Lower leg skin (tissue), 4 donors: ENCODE measurements at regions not wholly inside any gene's neighbourhood (a gene's known extent, or its start where the extent isn't known, plus 50 kb on each side); places are given as distances from the start of the nearest gene placed in this dataset.

Experiments used
- DNase-seq, 2 donors: peaks; one replicate each; pipeline ENCODE4 v3.0.0-alpha.2; 2019; ENCODE audit warnings: low spot score in 2 of 2
- H3K4me3 ChIP-seq: fragments of 200-600 bp; sonication (generic); 2 replicates; pipeline ENCODE4 v1.5.1; 2017; ENCODE audit warnings: mild to moderate bottlenecking, low read depth; ENCODE audit not compliant: poor library complexity, severe bottlenecking
- CTCF ChIP-seq, 3 donors: fragments of 450-650 bp; IDR thresholded peaks; one replicate each; pipeline ENCODE4 v1.5.1; 2016; ENCODE audit warnings: antibody characterized with exemption in 3 of 3, mild to moderate bottlenecking in 3 of 3, moderate library complexity in 2 of 3
- POLR2A ChIP-seq, 2 donors: fragments of 450-650 bp; IDR thresholded peaks; one replicate each; pipeline ENCODE4 v1.6.1; 2016 to 2017; ENCODE audit warnings: antibody characterized with exemption in 2 of 2, mild to moderate bottlenecking in 1 of 2, moderate library complexity in 1 of 2
- WGBS, 2 donors: methylation state at CpG; one replicate each; pipeline ENCODE4 v1.1.5; 2018; 5-methylcytosine and 5-hydroxymethylcytosine counted together
- intact Hi-C: fragments of 100-400 bp; cut with DNase I; formaldehyde crosslinking; loops from one replicate; pipeline ENCODE4 v1.15.0; 2023; ENCODE audit warnings: low total_unique reads

GRCh38 chr1:30125021-30125820, 598.2 kb downstream of the MATN1 start:
- DNase-seq: no peak
- H3K4me3 ChIP-seq: no peak overlapping the region
- WGBS, 2 donors: 83% methylated on average over 8 of the region's 8 CpGs
- intact Hi-C loops: no loop called here
- TF ChIP-seq POLR2A (IDR thresholded peaks at IDR 0.05) (no peak), CTCF (IDR thresholded peaks at IDR 0.05) (no peak)

DNA sequence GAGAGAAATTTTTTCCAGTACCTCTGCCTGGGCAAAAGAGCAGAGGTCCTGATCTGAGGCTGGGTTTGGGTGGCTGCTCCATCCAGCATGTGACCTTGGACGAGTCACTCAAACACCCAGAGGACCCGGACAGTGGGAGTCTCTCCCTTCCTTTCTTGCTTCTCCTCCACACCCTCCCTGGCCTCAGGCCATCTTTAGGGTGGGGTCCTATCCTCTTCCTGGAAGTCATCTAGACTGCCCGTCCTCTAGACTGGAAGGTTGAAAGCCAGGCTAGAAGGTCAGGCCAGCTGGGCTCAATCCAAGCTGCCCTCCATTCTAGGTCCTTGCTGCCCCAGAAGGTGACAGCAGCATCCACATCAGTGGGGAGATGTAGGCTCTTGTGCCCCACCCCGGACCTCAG, 599.5 kb downstream of the MATN1 start:
- intact Hi-C loops: no loop called here
- DNase-seq: no peak
- H3K4me3 ChIP-seq: no peak overlapping the region
- 22 to 33% methylated on average over 4 of the region's 4 CpGs for WGBS, 2 donors
- TF ChIP-seq POLR2A (IDR thresholded peaks at IDR 0.05) (no peak), CTCF (IDR thresholded peaks at IDR 0.05) (no peak)

GRCh38 chr1:30123036-30123435, 600.3 kb downstream of the MATN1 start:
- TF ChIP-seq CTCF (IDR thresholded peaks at IDR 0.05) (no peak), POLR2A (IDR thresholded peaks at IDR 0.05) (no peak)
- no peak overlapping the region for H3K4me3 ChIP-seq
- intact Hi-C loops: no loop called here
- no peak for DNase-seq

- TF ChIP-seq POLR2A (IDR thresholded peaks at IDR 0.05) (no peak), CTCF (IDR thresholded peaks at IDR 0.05) (no peak)
- intact Hi-C loops: no loop called here
- no peak overlapping the region for H3K4me3 ChIP-seq
- DNase-seq: no peak
- 83 to 86% methylated on average over 16 of the region's 16 CpGs for WGBS, 2 donors
Measured at GRCh38 chr1:30120245-30121000, 603.0 kb downstream of the MATN1 start.

- H3K4me3 ChIP-seq: no peak overlapping the region
- WGBS, 2 donors: 89 to 97% methylated on average over 4 of the region's 4 CpGs
- no peak for DNase-seq
- TF ChIP-seq POLR2A (IDR thresholded peaks at IDR 0.05) (no peak), CTCF (IDR thresholded peaks at IDR 0.05) (no peak)
- intact Hi-C loops: no loop called here
Measured at GRCh38 chr1:30117685-30118084, 605.7 kb downstream of the MATN1 start.
